ENCODE measurements at regions not wholly inside any gene's neighbourhood (a gene's known extent, or its start where the extent isn't known, plus 50 kb on each side); places are given as distances from the start of the nearest gene placed in this dataset.
"Not testable (repeated sequence)": the region's sequence is repeated elsewhere in the genome, so short reads cannot be mapped to it uniquely, and the experiment has no call there.

DNA sequence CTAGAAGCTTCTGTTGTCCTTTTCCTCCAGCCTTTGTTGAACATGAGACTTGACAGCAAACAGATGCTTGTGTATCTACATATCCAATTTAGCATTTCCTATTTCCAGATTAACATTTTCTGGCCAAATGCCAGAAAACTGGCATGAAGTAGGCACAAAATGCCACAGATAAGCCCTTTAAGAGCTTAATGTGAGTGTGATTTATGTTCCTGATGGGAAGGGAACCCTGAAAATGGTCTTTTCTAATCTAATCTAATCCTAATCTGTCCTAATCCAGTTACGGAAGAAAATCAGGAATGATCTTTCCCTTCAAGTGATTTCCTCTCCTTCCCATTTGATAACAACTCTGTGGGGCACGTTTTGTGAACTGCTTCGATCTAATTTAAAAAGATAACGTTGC, 133.0 kb upstream of the C1QTNF7 start:
- DNase-seq, result no peak

DNA sequence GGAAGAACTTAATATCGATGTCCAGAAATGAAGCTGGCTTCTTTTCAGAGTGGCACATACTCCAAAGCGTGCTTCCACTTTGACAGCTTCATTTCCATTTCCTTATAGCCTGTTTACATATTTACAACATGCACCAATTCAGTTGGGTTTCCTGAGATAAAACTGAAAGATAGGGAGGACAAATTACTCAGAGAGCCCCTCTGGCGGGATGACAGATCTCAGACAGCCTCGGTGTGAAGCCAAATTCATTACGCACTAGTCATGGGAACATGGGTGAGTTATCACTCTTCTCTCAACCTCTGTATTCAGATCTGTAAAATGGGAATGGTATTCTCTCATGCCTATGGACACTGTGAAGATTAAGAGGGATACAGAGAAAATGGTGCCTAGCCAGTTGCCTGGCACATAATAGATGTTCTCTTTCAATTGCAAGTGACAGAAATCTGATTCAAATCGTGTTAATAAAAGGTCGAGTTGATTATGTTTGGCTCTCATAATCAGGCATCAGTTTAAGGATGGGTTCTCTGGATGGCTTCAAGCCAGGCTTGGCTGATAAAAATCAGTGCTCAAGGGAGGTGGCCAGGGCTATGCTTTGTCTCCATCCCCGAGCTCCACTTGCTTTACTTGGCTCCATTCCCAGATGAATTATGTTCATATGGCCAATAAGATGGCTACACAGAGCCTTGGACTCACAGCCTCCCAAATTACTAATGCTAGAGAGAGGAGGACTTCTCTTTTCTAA, 132.2 kb upstream of the C1QTNF7 start:
- no peak for DNase-seq

DNA sequence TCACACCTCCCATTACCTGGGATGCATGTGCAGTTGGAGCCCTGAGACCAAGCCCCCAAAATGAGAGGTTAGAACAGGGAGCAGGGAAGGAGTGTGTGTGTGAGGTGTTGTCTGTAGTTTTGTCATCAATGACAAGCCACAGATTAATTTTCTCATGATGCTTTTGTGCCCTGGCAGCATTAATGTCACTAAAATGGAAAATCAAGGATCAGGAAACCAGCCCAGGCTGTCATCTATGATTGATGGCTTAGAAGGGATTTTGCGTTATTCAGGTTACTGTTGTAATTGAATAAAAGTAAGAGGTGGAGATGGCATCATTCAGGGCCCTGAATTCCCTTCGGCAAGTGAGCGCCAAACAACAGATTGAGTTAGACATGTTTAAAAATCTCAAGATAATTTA, 130.5 kb upstream of the C1QTNF7 start:
- DNase-seq, result no peak

DNA sequence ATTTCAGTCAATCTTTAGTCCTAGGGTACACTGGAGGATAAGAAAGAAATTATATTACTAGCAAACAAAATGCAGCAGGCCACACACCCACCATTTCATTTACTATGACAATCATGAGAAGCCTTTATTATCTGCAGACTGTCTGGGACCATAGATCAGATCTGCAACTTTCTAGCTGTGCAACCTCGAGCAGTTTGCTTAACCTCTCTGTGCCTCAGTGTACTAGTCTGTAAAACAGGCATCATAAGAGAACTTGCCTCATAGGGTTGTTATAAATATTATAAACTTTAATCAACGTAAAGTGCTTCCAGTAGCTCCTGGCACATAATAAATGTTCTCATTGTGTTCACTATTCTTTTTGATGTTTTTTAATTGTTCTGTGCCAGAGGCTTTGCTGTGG, 128.2 kb upstream of the C1QTNF7 start:
- DNase-seq, result no peak

DNA sequence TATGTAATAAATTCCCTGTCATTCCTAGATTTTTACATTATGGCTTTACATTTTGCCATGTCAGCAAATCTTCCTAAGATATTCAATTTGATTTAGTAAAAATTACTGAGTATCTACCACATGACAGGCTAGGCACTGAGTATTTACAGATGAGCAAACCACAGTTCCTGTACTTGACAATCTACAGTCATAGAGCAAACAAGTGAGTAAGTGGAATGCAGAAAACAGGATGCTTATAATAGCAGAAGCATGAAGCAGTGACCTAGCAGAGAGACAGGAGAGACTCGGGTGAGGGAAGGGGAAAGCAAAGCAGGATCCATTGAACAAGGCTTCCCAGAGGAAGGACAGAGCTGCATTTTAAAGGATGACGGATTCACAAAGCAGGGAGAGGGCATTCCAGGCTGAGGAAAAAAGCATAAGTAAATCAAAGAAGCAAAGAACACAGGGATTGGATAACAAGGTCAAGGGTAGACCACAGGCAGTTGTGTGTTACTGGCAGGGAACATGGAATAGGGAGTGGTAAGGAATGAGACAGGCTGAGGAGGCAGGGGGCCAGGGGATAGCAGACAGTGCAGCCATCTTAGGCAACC, 124.7 kb upstream of the C1QTNF7 start:
- DNase-seq, result no peak

DNA sequence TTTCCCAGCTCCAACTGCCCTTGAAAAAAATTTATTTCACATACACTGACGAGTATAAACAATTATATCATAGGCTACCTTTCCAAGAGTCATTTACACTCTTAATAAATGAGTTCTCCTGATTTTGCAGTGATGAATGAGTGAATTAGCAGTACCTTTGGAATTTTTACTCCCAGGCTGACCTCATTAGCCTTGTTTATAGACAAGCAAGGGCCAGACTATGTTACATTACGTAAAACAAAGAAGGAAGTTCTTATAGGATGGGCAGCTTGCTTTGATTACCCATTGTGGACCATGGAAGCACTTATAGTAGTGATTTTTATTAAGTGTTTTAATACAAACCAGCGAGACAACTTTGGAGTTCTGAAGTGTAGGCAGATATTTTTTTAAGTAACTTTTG, 112.9 kb upstream of the C1QTNF7 start:
- no peak for DNase-seq

DNA sequence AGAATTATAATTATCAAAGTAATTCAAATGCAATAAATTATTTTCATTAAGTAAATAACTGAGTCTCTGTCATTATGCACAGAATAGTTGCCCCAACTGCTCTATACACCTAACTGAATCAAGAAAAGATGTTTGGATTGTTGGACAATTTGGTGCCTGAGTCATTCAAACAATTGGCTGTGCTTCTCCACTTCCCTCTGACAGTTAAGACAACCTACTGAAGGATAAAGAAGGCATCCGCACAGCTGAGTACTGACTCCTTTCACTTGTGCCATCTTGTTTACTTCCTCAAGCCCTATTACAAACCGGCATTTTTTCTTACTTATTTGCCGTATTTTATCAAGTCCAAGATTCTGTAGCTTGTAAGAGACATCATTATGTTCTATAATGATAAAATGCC, 110.6 kb upstream of the C1QTNF7 start:
- DNase-seq, result no peak

DNA sequence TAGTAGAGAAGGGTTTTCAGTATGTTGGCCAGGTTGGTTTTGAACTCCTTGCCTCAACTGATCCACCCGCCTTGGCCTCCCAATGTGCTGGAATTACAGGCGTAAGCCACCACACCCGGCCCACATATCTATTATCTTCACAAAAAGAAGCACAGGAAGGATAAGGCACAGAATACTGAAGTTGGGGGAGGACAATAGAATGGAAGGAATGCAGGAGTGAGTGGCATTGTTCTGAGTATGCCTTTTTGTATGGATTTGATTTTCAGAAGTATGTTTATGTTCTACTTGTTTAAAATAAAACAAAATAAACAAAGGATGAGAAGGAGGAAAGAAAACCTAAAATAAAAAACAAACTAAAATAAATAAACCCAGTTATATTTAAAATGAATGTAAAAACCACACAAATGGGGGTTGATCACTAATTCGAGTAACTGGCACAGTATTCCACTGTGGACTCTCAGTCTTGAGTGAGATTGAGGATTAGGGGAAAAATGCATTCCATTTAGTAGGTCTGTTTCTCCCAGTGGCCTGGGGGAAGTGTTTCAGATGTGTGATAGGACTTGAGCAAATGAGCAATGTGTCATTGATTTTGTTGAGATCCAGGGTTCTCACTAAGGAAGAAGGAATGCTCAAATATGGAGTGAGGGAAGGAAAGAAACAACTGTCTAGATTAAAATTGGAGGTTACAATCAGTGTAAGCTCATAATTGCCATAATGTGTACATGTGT, 109.0 kb upstream of the C1QTNF7 start:
- DNase-seq, result no peak

DNA sequence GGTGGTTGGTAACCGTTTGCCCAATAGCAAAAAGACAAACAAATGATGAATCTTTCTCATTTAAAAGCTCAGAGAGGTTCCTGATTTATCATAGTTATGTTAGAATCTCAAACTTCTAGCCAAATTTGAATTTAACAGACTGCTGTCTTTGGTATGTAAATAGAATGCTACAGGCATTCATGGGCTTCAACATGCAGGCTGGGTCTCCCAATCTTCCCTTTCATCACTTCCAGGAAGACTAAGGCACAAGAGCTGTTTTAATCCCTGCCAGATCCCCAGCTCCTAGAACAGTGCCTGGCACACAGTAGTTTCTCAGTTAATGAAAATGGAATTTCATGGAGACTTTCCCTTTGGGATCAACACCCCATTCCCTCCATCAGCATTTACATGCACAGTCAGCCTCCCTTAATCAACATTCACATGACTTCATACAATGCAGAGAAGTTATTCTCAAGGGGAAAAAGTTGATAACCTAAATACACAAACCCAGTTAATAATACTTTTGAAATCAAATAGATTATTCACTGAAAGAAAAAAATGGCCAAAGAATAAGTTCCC, 107.6 kb upstream of the C1QTNF7 start:
- no peak for DNase-seq

DNA sequence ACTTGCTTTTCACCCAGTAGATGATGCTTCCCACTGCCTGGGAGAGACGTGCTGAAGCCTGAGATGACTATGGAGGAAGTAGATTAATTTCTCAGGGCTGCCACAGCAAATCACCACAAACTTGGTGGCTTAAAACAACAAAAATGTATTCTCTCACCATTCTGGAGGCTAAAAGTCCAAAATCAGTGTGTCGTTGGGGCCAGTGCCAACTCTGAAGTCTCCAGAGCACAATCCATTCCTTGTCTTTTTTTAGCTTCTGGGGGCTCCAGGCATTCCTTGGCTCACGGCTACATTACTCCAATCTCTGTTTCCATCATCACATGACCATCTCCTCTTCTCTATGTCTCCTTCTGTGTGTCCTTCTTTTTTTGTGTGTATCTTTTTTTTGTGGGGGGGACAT, 105.8 kb upstream of the C1QTNF7 start:
- no peak for DNase-seq

DNA sequence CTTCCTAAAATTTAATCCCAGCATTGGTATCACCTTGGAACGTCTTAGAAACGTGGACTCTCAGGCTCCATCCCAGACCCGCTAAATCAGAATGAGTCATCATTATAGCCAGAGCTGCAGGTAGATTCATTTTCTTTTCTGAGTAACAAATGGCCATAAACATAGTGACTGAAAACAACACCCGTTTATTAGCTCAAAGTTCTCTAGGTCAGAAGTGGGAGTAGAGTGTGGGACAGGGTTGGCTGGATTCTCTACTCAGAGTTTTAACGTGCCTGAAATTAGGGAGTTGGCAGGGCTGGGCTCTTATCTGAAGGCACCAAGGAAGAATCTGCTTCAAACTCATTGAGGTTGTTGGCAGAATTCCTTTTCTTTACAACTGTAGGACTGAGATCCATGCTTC, 101.8 kb upstream of the C1QTNF7 start:
- no peak for DNase-seq

DNA sequence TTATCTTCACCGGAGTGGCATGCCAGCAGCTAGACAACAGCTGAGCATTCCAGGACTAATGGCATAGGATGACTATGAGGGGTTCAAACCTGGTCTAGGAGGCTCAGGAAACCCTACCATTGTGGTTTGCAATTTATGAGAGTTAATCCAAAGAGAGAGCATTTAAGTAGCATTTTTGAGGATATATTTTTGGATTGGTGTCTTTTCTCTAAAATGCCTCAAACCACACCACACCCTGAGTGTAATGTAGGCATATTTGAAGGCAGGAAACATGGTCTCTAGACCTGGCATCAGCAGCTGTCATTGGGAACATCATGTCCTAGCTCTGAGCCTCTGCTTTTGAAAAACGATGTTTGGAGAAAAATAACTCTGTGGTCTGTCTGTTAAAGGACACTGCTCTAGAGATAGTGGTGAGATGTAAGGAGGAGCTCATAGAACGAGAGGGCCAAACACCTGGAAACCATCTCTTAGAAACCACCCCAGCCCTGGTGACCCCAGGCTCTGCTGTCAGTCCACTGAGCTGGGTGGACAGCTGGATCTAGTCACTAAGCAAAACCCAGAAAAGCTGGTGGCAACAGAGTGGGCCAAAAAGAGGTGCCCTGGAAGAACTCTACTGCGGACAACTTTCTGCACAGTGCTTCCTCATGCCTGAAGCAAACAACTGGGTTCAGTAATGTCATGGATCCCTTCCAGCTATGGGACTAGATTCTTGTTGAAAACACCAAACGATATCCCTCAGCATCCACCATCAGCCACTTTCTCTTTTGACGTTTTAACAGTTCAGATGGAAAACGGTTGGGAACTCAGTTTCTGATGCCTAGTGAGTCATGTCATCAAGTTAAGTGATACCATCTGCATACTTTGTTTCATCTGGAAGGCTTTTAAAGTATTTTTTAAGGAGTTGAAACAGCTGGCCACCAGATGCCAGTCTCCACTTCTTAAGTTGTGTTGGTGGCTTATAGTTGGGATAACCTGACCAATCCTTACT, 100.2 kb upstream of the C1QTNF7 start:
- no peak for DNase-seq

DNA sequence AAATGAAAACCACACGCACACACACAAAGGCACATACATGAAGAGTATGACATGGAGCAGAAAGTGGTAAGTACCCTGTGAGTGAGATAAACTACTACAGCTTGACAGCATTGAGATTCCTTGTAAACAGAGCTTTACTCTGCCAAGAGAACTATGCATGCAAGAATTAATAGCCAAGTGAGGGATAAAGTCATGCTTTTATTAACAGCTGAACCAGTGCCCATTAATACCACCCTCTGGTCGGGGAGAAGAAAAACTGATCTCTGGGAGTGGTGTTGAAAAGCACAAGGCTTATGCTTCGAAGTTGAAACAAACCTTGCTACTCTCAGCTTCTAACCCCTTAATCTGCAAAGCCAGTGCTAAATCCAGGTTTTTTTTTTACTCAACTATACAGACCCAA, 95.9 kb upstream of the C1QTNF7 start:
- no peak for DNase-seq

DNA sequence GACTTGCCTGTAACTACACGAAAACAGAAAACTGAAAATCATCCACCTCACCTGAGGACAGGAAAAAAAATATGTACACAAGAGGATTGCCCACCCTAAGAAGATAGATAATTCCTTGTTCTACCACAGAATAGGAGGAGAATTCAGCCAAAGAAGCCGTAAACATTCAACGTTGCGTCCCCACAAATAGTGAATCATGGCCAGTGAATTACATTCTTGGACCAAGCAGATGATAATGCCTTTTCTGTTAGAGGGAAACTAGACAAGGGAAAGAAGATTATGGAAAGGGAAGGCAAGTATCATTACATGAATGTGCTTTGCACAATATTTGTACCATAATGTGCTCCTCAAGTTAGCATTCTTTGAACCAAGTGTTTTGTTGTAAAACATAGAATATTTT, 95.5 kb upstream of the C1QTNF7 start:
- DNase-seq, result no peak

DNA sequence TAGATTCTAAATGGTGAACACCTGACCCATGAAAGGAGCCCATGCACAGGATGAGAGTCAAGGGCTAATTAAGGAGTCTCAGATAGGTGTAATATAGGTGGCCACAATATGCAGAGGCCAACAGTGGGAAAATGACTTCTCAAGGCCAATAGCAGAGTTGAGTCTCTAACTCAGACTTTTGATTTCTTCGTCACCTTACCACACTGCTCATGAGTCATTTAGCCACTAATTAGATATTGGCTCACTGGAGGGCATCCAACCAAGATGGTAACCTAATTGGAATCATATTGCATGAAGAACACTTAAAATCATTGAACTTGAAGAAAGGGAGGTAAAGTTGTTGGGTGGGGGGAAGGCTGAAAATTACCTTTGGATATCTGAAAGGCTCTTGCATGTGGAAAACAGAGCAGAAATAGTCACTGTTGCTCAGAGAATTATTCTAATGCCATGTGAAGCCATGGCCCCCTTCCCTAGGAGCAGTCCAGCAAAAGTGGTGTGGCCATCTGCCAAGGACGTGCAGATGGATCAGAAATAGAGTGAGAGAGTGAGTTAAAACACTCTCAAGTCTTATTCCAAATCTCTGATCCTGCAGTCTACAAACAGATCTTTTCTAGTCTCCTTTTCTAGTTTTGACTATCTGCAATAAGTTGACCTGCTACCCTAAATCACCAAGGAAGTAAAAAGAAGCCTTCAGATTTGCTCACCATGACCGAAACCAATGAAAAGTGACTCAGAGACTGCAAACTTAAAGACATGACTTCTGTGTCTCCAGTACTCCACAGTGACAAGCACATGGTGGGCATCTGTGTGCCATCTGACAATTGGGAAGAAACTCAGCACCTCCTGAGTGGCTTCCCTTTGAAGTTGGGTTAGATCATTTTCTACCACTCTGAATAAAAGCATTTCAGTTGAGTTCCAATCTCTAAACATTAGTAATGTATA, 93.9 kb upstream of the C1QTNF7 start:
- no peak for DNase-seq

DNA sequence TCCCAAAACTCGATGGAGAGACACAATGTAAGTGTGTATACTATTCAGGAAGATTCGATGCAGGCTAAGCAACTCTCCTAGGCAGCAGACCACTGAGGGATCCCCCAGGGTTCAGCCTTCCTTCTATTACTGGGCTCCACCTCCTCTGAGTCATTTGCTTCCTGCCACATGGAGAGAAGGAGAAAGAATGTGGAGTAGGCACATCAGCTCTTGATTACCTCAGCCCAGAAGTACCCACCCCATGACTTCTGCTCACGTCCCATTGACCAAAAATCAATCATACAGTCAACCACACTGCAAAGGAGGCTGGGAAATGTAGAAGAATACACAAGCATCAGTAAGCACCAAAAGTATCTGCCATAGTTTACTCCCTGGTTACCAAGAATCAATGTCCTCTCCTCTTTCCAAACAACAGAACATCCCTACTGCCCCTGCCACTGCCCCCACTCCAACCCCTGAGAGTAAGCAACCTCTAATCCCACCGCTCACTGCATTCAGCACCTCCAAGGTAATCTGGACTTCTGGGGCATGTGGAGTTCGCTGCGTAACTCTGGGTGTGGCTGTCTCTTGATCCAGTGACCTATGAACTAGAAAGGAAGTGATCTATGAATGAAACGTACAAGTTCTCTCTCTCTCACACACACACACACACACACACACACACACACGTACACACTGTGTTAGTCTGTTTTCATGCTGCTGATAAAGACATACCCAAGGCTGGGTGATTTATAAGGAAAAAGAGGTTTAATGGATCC, 91.2 kb upstream of the C1QTNF7 start:
- no peak for DNase-seq

DNA sequence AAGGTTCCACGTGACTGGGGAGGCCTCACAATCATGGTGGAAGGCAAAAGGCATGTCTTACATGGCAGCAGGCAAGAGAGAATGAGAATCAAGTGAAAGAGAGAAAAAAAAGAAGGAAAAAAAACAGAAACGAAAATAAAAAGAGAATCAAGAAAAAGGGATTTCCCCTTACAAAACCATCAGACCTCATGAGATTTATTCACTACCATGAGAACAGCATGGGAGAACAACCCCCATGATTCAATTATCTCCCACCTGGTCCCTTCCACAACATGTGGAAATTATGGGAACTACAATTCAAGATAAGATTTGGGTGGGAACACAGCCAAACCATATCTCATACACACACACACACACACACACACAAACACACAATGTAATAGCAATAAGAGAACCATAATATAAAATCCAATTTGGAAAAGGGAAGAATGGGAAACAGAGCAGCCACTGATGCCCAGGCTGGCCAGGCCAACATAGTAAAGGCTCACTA, 90.6 kb upstream of the C1QTNF7 start:
- not testable (repeated sequence) for DNase-seq

DNA sequence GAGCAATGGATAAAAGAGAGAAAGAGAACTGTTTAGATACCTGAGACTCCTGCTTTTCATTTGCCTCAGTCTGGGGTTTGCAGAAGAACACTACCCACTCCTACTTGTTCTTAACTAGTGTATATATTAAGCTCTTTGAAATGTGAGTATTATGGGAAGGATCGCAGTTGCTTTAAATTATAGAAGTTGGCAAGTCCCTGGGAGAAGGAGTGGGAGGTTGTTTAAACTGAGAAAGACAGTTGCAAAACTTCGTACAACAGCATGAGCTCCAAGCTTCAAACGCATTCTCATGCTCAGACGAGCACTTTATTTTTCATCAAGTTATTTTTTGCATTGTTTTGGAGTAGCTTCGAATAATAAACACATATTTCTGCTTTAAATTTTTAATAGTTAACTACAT, 88.1 kb upstream of the C1QTNF7 start:
- DNase-seq, result no peak

DNA sequence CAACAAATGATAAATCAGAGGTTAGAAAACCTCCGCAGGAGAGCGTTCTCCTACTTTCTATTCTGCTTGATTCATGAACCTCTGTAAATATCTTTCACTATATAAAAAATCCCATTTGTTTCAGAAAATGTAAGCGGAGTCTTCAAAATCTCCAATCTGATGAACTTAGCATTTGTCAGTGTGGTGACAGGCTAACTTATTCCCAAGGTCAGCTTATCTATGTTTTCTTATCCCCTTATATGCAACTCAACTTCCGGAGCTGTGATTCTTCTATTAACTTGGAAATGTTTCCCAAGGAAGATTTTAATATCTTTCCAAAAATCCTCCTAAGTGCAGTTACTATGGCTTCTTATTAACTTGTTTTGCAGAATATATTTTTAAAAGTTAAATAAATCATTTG, 87.5 kb upstream of the C1QTNF7 start:
- no peak for DNase-seq

DNA sequence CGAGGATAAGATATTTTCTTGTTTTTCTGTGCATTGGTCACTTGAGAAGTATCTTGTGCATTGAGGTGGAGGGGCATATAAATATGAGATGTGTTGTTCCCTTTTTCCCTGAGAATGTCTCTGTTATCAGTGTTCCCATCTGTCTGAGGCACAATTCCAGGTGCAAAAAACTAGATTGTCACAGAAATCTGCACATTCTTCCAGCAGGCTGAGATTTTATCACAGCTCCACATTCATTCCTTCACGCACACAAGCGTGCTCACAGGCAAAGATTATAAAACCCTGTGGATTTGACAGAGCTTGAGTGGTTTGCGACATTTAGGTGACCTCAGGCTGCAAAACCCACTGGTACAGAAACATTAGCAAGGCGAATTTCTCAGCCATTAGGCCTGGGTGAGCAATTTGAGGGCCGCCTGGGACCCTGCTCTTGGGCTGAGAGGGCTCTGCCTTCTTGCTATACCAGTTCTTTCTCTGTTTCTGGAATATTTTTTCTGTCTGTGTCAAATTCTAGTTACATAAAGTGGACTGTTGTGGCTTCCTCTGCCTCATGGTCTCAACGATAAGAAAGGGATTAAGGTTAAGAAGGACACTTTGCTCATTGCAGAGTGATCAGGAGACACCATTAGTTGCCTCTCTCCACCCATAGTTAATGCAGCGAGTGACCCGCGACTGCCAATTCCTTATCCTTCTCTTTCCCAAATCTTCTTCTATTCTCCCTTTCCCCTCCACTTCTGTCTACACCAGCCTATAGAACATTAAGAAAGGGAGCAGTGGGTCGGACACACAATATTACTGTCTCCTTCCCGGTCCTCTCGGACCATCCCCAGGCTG, 86.7 kb upstream of the C1QTNF7 start:
- no peak for DNase-seq
